ENCODE measurements at regions not wholly inside any gene's neighbourhood (a gene's known extent, or its start where the extent isn't known, plus 50 kb on each side); places are given as distances from the start of the nearest gene placed in this dataset.

DNA sequence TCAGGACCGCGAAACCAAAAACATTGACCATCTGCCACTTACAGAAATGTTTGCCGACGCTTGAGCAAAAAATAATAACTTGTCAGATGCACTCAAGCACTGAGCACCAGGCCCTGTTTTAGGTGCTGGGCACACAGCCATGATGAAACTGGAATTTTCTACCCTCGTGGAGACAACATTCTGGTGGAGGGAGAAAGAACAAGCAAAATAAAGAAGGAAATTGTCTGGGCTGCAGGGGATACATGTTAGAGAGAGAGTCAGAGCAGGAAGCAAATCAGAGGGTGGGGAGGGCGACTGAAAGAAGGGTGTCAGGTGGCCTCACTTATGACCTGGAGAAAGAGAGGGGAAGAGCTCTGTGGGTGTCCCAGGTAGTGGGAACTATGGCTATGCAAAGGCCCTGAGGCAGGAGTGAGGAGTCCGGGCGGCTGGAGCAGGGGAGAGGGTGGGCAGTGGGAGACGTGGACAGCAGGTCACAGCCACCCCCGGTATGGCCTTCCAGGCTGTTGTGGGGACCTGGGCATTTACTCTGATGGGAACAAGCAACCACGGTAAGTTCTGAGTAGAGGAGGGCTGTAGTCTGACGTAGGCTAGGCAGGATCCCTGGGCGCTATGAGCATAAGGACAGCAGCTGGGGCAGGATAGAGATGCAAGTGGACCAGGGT is 78.8 kb downstream of the MYEOV start:
- H3K79me2 ChIP-seq (ENCODE audit: insufficient read depth, low read length) = no peaks in the 10 kb centered on the region
- TF ChIP-seq EZH2 (IDR thresholded peaks at IDR 0.05; ENCODE audit: insufficient read depth, low read length) = no peak
- TF ChIP-seq, protein P1, sequence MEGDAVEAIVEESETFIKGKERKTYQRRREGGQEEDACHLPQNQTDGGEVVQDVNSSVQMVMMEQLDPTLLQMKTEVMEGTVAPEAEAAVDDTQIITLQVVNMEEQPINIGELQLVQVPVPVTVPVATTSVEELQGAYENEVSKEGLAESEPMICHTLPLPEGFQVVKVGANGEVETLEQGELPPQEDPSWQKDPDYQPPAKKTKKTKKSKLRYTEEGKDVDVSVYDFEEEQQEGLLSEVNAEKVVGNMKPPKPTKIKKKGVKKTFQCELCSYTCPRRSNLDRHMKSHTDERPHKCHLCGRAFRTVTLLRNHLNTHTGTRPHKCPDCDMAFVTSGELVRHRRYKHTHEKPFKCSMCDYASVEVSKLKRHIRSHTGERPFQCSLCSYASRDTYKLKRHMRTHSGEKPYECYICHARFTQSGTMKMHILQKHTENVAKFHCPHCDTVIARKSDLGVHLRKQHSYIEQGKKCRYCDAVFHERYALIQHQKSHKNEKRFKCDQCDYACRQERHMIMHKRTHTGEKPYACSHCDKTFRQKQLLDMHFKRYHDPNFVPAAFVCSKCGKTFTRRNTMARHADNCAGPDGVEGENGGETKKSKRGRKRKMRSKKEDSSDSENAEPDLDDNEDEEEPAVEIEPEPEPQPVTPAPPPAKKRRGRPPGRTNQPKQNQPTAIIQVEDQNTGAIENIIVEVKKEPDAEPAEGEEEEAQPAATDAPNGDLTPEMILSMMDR (IDR thresholded peaks at IDR 0.05; ENCODE audit: insufficient read depth, low read depth, low read length) = no peak
- Mint-ChIP-seq H3K27me3 (ENCODE audit: low read depth, unreplicated experiment) (peaks cover 49% of the 10 kb centered on the region), H3K4me1 (ENCODE audit: low read depth, unreplicated experiment) (no peaks in the 10 kb centered on the region), H3K36me3 (ENCODE audit: low read depth, unreplicated experiment) (peaks cover 2% of the 10 kb centered on the region), H3K27ac (ENCODE audit: unreplicated experiment) (no peak overlapping the region), H3K4me3 (ENCODE audit: unreplicated experiment) (no peak overlapping the region), H3K9me3 (ENCODE audit: unreplicated experiment) (peaks cover 15% of the 10 kb centered on the region)
- H4K20me1 ChIP-seq (ENCODE audit: insufficient read depth, low read length) = no peaks in the 10 kb centered on the region
- no peak overlapping the region for H3K4me2 ChIP-seq (ENCODE audit: low read length)
- no peak for FAIRE-seq
- H3K27me3 ChIP-seq (ENCODE audit: insufficient read depth, low read length) = no peaks in the 10 kb centered on the region
- DNase-seq (ENCODE audit: low read depth) = no peak
- H3K36me3 ChIP-seq (ENCODE audit: insufficient read depth, low read length) = no peaks in the 10 kb centered on the region
- no peak overlapping the region for H3K4me3 ChIP-seq (ENCODE audit: insufficient read depth, low read depth, low read length)
- peaks cover 3% of the 10 kb centered on the region for H3K9me3 ChIP-seq (ENCODE audit: insufficient read depth, low read depth, low read length)
- H3K9ac ChIP-seq (ENCODE audit: low read length) = no peak overlapping the region
- no peak overlapping the region for H3K27ac ChIP-seq (ENCODE audit: low read depth, low read length)
- no peaks in the 10 kb centered on the region for H3K4me1 ChIP-seq (ENCODE audit: insufficient read depth, low read length)
- H2AFZ ChIP-seq (ENCODE audit: low read depth, low read length) = no peak overlapping the region

DNA sequence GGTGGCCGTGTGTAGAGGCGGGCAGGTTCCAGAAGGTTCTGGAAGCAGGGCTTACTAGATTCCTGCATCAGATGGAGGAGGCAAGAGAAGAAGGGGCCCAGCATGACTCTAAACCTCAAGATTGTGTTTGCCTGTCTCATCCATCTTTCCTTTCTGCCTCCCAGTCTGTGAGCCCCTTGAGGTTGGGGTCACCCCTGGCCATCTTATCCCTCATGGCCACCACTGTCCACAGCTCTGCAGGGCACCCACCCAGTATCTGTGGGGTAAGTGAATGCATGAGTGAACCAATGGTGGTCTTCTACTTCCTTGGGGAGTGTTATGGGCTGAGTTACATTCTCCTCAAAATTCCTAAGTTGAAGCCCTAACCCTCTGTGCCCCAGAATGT is 79.3 kb downstream of the MYEOV start:
- Histone ChIP-seq H2AFZ (ENCODE audit: low read depth, low read length) (no peak overlapping the region), H3K4me2 (ENCODE audit: low read length) (no peak overlapping the region), H4K20me1 (ENCODE audit: insufficient read depth, low read length) (no peaks in the 10 kb centered on the region), H3K9me3 (ENCODE audit: insufficient read depth, low read depth, low read length) (peaks cover 3% of the 10 kb centered on the region), H3K79me2 (ENCODE audit: insufficient read depth, low read length) (no peaks in the 10 kb centered on the region), H3K9ac (ENCODE audit: low read length) (no peak overlapping the region), H3K4me3 (ENCODE audit: insufficient read depth, low read depth, low read length) (no peak overlapping the region), H3K27ac (ENCODE audit: low read depth, low read length) (no peak overlapping the region), H3K36me3 (ENCODE audit: insufficient read depth, low read length) (no peaks in the 10 kb centered on the region), H3K4me1 (ENCODE audit: insufficient read depth, low read length) (no peaks in the 10 kb centered on the region), H3K27me3 (ENCODE audit: insufficient read depth, low read length) (no peaks in the 10 kb centered on the region)
- no peaks in the 10 kb centered on the region for H3K4me1 Mint-ChIP-seq (ENCODE audit: low read depth, unreplicated experiment)
- H3K4me3 Mint-ChIP-seq (ENCODE audit: unreplicated experiment) = no peak overlapping the region
- H3K27ac Mint-ChIP-seq (ENCODE audit: unreplicated experiment) = no peak overlapping the region
- peaks cover 2% of the 10 kb centered on the region for H3K36me3 Mint-ChIP-seq (ENCODE audit: low read depth, unreplicated experiment)
- DNase-seq (ENCODE audit: low read depth) (no peak), FAIRE-seq (no peak)
- H3K9me3 Mint-ChIP-seq (ENCODE audit: unreplicated experiment) = peaks cover 15% of the 10 kb centered on the region
- H3K27me3 Mint-ChIP-seq (ENCODE audit: low read depth, unreplicated experiment) = peaks cover 52% of the 10 kb centered on the region
- TF ChIP-seq EZH2 (IDR thresholded peaks at IDR 0.05; ENCODE audit: insufficient read depth, low read length) = no peak
- TF ChIP-seq, protein P1 (IDR thresholded peaks at IDR 0.05; ENCODE audit: insufficient read depth, low read depth, low read length) = no peak

Data from astrocyte (in vitro differentiated cells and primary cell).